Aorta (tissue), 5 donors: ENCODE measurements at regions not wholly inside any gene's neighbourhood (a gene's known extent, or its start where the extent isn't known, plus 50 kb on each side); places are given as distances from the start of the nearest gene placed in this dataset.
"Not testable (repeated sequence)": the region's sequence is repeated elsewhere in the genome, so short reads cannot be mapped to it uniquely, and the experiment has no call there.

Experiments
- ATAC-seq: fragments of 200-7000 bp; cut with Tn5 transposase; one replicate; pipeline ENCODE4 v1.9.1; 2022; ENCODE audit warnings: moderate library complexity; ENCODE audit not compliant: low FRiP score
- DNase-seq, 2 donors: peaks; one replicate each; pipeline ENCODE4 v3.0.0-alpha.2; 2020
- H3K27ac ChIP-seq, 2 donors: one replicate each; pipeline ENCODE4 v1.5.1; 2013; ENCODE audit warnings: low read length in 2 of 2, mild to moderate bottlenecking in 2 of 2, moderate library complexity in 2 of 2, control low read depth in 1 of 2, inconsistent platforms in 1 of 2, low read depth in 1 of 2
- H3K27me3 ChIP-seq, 2 donors: one replicate each; pipeline ENCODE4 v1.6.1; 2013; ENCODE audit warnings: control low read depth in 1 of 2, low read length in 1 of 2, mild to moderate bottlenecking in 1 of 2, moderate library complexity in 1 of 2; ENCODE audit not compliant: insufficient read depth in 2 of 2, control insufficient read depth in 1 of 2
- H3K36me3 ChIP-seq, 2 donors: one replicate each; pipeline ENCODE4 v1.6.1; 2013; ENCODE audit warnings: control low read depth in 1 of 2, low read length in 1 of 2, mild to moderate bottlenecking in 1 of 2; ENCODE audit not compliant: insufficient read depth in 2 of 2, control insufficient read depth in 1 of 2
- H3K4me1 ChIP-seq, 2 donors: one replicate each; pipeline ENCODE4 v1.6.1; 2013; ENCODE audit warnings: low read length in 2 of 2, control low read depth in 1 of 2, mild to moderate bottlenecking in 1 of 2, moderate library complexity in 1 of 2; ENCODE audit not compliant: insufficient read depth in 2 of 2, control insufficient read depth in 1 of 2
- H3K4me3 ChIP-seq, 2 donors: one replicate each; pipeline ENCODE4 v1.5.1; 2013; ENCODE audit warnings: low read length in 2 of 2, control low read depth in 1 of 2, mild to moderate bottlenecking in 1 of 2
- H3K9me3 ChIP-seq: one replicate; pipeline ENCODE4 v1.6.1; 2013; ENCODE audit warnings: mild to moderate bottlenecking, low read length; ENCODE audit not compliant: control insufficient read depth
- WGBS, 2 donors: extraction: QIAGEN DNeasy Blood & Tissue Kit; methylation state at CpG; one replicate each; pipeline ENCODE4 v1.1.7; 2013; 5-methylcytosine and 5-hydroxymethylcytosine counted together
- intact Hi-C, 2 donors: fragments of 100-400 bp; cut with DNase I; formaldehyde crosslinking; loops; one replicate each; pipeline versions ENCODE4 v1.14.2 to v1.15.0; 2022
- donor health status: healthy with polysubstance abuse.
- donor health status: Bipolar disorder and iron deficiency.
- donor health status: DM: no; HTN: no; CAD: no.
- donor health status: DM: no; HTN: no; CAD: no.
- donor health status: DM: yes; HTN: yes; CAD: no.

DNA sequence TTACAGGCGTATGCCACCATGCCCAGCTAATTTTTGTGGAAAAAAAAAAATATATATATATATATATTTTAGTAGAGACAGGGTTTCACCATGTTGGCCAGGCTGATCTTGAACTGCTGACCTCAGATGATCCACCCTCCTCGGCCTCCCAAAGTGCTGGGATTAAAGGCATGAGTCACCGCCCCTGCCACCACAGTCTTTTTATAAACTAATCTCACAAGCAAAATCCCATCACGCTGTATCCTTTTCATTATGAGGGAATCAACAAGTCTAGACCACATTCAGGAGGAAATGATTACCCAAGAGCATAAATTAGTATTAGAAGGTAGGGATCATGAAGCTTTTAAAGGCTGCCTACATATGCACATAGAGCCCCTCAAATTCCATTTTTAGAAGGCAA, 210.6 kb upstream of the NBEA start:
- Histone ChIP-seq H3K4me1 (no peaks in the 10 kb centered on the region), H3K36me3 (no peaks in the 10 kb centered on the region), H3K27me3 (no peaks in the 10 kb centered on the region), H3K27ac (no peak overlapping the region), H3K9me3 (peaks cover 1% of the 10 kb centered on the region), H3K4me3 (no peak overlapping the region)
- intact Hi-C loops, result no loop called here
- WGBS, 2 donors, result 91 to 94% methylated on average over 4 of the region's 4 CpGs
- ATAC-seq (no peak), DNase-seq (no peak)

DNA sequence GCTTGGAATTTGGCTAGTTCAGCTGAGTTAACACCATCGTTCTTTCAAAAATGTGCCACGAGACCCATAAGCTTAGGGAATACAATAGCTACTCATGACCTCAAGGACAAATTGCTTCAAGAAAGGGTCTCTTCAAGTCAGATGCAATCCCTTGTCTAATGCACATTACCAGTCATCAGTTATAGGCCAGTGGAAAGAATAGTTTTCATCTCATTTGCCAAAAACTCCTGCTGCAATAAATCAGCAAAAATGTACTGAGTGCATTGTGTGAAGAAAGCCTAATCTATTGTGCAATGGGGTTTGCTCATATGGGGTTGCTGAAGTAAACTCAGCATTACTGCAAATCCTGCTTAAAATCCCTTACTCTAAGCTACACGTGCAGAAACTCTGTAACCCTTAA, 208.3 kb upstream of the NBEA start:
- no peaks in the 10 kb centered on the region for H3K4me1 ChIP-seq
- intact Hi-C loops, result no loop called here
- no peak overlapping the region for H3K4me3 ChIP-seq
- H3K27ac ChIP-seq, result no peak overlapping the region
- ATAC-seq (peak; percentile 22), DNase-seq (no peak)
- no peaks in the 10 kb centered on the region for H3K27me3 ChIP-seq
- peaks cover 1% of the 10 kb centered on the region for H3K9me3 ChIP-seq
- 39 to 44% methylated on average over 3 of the region's 3 CpGs for WGBS, 2 donors
- H3K36me3 ChIP-seq, result no peaks in the 10 kb centered on the region

DNA sequence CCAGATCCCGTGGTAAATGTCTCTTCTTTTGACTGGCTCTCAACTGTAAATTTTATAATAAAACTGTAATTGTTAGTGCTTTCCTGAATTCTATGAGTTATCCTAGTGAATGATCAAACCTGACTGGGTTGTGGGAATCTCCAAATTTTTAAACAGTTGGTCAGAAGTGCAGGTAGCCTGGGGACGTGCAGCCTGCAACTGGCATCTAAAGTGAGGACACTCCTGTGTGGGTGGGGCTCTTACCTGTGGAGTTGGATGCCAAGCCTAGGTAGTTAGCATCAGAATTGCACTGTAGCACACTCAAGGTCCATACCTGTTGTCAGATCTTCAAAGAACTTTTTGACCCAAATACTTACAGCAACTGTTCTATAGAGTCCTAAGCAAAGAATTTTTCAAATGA, 207.1 kb upstream of the NBEA start:
- WGBS, 2 donors, result 72 to 86% methylated on average over 2 of the region's 2 CpGs
- no peaks in the 10 kb centered on the region for H3K36me3 ChIP-seq
- DNase-seq (no peak), ATAC-seq (no peak)
- H3K27ac ChIP-seq, result no peak overlapping the region
- H3K4me3 ChIP-seq, result no peak overlapping the region
- intact Hi-C loops, result no loop called here
- no peaks in the 10 kb centered on the region for H3K27me3 ChIP-seq
- no peaks in the 10 kb centered on the region for H3K4me1 ChIP-seq
- H3K9me3 ChIP-seq, result peaks cover 1% of the 10 kb centered on the region

DNA sequence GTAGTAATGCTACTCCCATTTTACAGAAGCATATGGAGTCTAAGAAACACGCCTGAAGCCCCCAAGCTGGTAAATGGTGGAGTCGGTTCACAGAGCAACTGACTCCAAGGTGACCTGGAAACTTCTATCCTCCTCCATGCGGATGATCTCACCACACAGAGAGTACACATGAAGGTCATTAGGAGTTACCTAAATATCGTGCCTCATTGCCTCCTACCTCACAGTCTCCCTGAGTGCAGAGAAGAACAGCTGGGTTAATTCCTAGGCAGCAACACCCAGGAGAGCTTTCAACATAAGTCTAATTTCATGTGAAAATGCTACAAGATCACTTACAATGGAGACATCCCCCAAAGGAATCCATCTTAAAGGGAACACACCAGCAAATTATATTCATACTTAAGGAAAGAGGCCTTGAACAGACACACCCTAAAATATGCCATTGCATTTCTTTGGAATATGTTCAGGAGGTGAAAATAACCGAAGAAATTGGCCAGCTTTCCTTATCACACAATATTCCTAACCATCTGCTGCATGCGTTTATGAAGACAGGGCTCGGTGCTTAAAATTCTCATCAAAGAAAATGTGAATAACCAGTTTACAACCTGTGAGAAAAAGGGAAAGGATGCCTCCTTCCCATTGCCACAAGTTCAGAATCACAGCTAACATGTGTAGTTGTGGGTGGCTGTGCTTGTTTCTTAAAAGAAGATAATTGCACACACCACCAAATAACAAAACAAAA, 203.6 kb upstream of the NBEA start:
- H3K27ac ChIP-seq, result no peak overlapping the region
- H3K36me3 ChIP-seq, result no peaks in the 10 kb centered on the region
- no peaks in the 10 kb centered on the region for H3K27me3 ChIP-seq
- ATAC-seq (no peak), DNase-seq (no peak)
- peaks cover 1% of the 10 kb centered on the region for H3K9me3 ChIP-seq
- H3K4me3 ChIP-seq, result no peak overlapping the region
- no peaks in the 10 kb centered on the region for H3K4me1 ChIP-seq
- intact Hi-C loops, result no loop called here
- 71 to 75% methylated on average over 7 of the region's 7 CpGs for WGBS, 2 donors

DNA sequence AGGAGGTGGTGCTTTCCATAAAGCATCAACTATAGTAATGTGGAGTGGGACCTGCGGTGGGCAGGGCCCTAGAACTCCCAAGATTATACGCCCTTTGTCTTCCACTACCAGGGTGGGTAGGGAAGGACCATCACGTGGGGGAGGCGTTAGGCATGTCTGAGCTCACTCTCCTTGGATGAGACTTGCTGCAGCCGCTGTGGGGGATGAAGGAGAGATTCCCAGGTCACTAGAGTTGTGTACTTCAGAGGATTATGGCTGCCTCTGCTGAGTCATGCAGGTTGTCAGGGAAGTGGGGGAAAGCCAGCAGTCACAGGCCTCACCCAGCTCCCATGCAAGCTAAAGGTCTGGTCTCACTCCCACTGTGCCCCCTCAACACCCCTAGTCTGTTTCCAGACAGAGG, 195.0 kb upstream of the NBEA start:
- DNase-seq, H3K4me3 ChIP-seq, H3K9me3 ChIP-seq, H3K27ac ChIP-seq, H3K4me1 ChIP-seq, intact Hi-C loops, H3K36me3 ChIP-seq, ATAC-seq, H3K27me3 ChIP-seq: not testable (repeated sequence)
- 93 to 96% methylated on average over 5 of the region's 5 CpGs for WGBS, 2 donors

DNA sequence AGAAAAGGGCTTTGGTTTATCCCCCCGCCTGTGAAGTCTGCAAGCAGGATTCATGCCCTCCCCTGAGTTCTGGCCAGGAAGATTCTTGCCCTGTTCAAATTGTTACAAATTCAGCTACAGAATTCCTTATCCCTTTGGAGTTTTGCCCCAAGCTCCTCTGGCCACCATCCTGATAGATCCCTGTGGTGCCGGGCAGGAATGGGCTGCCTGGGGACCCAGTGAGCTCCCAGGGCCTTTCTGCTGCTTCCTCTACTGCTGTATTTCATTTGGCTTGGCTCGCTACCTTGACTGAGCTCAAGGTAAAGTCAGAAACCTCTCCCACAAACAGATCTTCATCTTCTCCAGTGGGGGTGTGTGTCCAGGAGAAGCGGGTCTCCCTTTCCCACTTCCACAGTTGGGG, 194.6 kb upstream of the NBEA start:
- no peak for ATAC-seq
- Histone ChIP-seq H3K4me1 (peaks cover 0 to 2% of the 10 kb centered on the region in 2 donors), H3K36me3 (no peaks in the 10 kb centered on the region), H3K9me3 (no peaks in the 10 kb centered on the region), H3K27ac (no peak overlapping the region), H3K4me3 (no peak overlapping the region), H3K27me3 (no peaks in the 10 kb centered on the region)
- WGBS, 2 donors, result 81 to 82% methylated on average over 4 of the region's 4 CpGs
- intact Hi-C loops, result no loop called here
- DNase-seq, result no peak

DNA sequence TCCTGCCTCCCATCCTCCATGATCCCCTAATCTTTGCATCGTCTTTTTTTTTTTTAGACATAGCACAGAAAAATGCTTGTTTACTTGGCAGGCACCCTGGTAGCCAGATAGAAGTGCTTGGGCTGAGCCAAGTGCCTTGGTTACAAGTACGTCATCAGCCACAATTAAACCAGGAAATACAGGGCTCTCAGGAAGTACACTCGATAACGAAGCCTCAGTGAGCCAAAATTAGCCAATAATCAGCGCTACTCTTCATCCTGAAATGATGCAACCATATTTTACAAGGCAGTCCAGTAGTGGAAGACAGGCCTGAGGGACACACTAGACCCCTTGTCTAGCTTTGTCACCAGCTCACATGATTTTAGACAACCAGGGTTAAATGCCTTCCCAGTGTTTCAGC, 194.0 kb upstream of the NBEA start:
- Histone ChIP-seq H3K9me3 (no peaks in the 10 kb centered on the region), H3K36me3 (no peaks in the 10 kb centered on the region), H3K27ac (no peak overlapping the region), H3K4me1 (peaks cover 0 to 2% of the 10 kb centered on the region in 2 donors), H3K4me3 (no peak overlapping the region), H3K27me3 (no peaks in the 10 kb centered on the region)
- no peak for DNase-seq
- intact Hi-C loops, result no loop called here
- peak; percentile 90 for ATAC-seq
- 53 to 57% methylated on average over 5 of the region's 5 CpGs for WGBS, 2 donors

DNA sequence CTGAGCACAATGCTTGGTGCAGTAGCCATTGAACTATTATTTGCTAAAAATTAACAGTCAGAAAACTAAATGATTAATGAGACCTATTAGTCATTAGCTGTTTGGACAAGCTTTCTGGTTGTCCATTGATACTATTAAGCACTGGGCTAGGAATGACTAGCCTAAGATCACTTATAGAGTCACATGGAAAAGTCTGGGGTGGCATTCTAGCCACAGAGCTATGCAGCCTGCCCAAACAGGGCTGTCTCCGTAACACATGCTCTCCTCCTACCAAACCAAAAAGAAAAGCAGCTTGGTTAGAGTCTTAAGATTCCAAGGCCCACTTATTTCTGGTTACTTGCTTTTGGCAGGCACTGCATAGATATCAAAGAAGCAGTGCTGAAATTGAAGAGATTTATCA, 193.5 kb upstream of the NBEA start:
- WGBS, 2 donors, result 76 to 84% methylated on average over 1 of the region's 1 CpG
- DNase-seq, result no peak
- Histone ChIP-seq H3K9me3 (no peaks in the 10 kb centered on the region), H3K4me3 (no peak overlapping the region), H3K36me3 (no peaks in the 10 kb centered on the region), H3K27ac (no peak overlapping the region), H3K4me1 (peaks cover 0 to 2% of the 10 kb centered on the region in 2 donors), H3K27me3 (no peaks in the 10 kb centered on the region)
- no peak for ATAC-seq
- intact Hi-C loops, result no loop called here

DNA sequence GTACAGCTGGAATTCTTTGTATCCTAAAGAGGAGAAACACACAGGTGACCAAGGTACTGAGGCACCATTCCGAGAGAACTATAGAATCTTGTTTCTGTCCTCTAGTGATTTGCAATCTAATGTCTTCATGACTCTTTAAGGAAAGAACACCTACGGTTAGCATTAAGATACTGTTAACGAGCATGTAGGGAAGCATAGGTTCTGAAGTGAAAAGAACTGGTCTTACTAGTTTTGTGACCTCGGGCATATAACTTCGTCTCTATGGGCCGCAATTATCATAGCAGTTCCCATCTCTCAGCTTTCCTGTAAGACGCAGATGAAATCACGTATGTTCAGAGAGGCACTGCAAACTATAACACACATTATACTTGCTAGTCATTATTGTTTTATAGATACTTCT, 193.0 kb upstream of the NBEA start:
- Histone ChIP-seq H3K4me1 (peaks cover 0 to 2% of the 10 kb centered on the region in 2 donors), H3K9me3 (no peaks in the 10 kb centered on the region), H3K27me3 (no peaks in the 10 kb centered on the region), H3K27ac (no peak overlapping the region), H3K4me3 (no peak overlapping the region), H3K36me3 (no peaks in the 10 kb centered on the region)
- no peak for ATAC-seq
- WGBS, 2 donors, result 95 to 96% methylated on average over 8 of the region's 8 CpGs
- DNase-seq, result no peak
- intact Hi-C loops, result no loop called here
